Ovary (tissue), 3 donors: ENCODE measurements at regions not wholly inside any gene's neighbourhood (a gene's known extent, or its start where the extent isn't known, plus 50 kb on each side); places are given as distances from the start of the nearest gene placed in this dataset.

Source experiments
- CTCF ChIP-seq, 3 donors: fragments of 450-650 bp in 2 of 3; fragments of 200-600 bp in 1 of 3; IDR thresholded peaks; one replicate each; pipeline versions ENCODE4 v1.5.1 to v1.8.0; 2016 to 2022; ENCODE audit warnings: antibody characterized with exemption in 3 of 3, mild to moderate bottlenecking in 1 of 3
- EP300 ChIP-seq: sonication (generic); formaldehyde crosslinking; IDR thresholded peaks from one replicate; pipeline ENCODE4 v1.6.1; 2017; ENCODE audit warnings: antibody characterized with exemption
- POLR2A ChIP-seq: fragments of 450-650 bp; IDR thresholded peaks from one replicate; pipeline ENCODE4 v1.6.1; 2017; ENCODE audit warnings: antibody characterized with exemption, mild to moderate bottlenecking, moderate library complexity
- donor health status: DM: no; HTN: no; CAD: no.

- no peak for TF ChIP-seq CTCF (IDR thresholded peaks at IDR 0.05)
- no peak for TF ChIP-seq POLR2A
- TF ChIP-seq EP300 = no peak
These were observed 1037.8 kb downstream of the OTOL1 start for GRCh38 chr3:162534431-162534830.
